ENCODE measurements at regions not wholly inside any gene's neighbourhood (a gene's known extent, or its start where the extent isn't known, plus 50 kb on each side); places are given as distances from the start of the nearest gene placed in this dataset.

- H2BK120ac ChIP-seq (ENCODE audit: low read depth, low read length, poor library complexity, severe bottlenecking), result no peak overlapping the region
- H3K56ac ChIP-seq (ENCODE audit: insufficient read length, low read depth, low read length), result no peak overlapping the region
- no peak overlapping the region for H2BK20ac ChIP-seq (ENCODE audit: low read depth, low read length, poor library complexity, severe bottlenecking)
- no peaks in the 10 kb centered on the region for H3K79me1 ChIP-seq (ENCODE audit: insufficient read depth, low read depth, low read length, poor library complexity, severe bottlenecking)
- no peak overlapping the region for H3K4ac ChIP-seq (ENCODE audit: low read depth, low read length)
- no peak overlapping the region for H4K5ac ChIP-seq (ENCODE audit: insufficient read length, low read depth, low read length)
- no peaks in the 10 kb centered on the region for H3K9me3 ChIP-seq (ENCODE audit: control insufficient read depth, low read depth, low read length)
- H3K4me1 ChIP-seq (ENCODE audit: insufficient read depth, low read length), result no peaks in the 10 kb centered on the region; the same call in 1 of the 2 replicates
- Mint-ChIP-seq H3K27me3 (ENCODE audit: low read depth) (no peaks in the 10 kb centered on the region; the same call in 1 of the 2 replicates), H3K9me3 (no peaks in the 10 kb centered on the region; a peak in 1 of 5 replicates), H3K4me1 (peaks cover 8 to 12% of the 10 kb centered on the region in 2 experiments), H3K27ac (no peak overlapping the region), H3K4me3 (no peak overlapping the region), H3K36me3 (ENCODE audit: insufficient read depth in 1 of 3, low read depth in 3 of 3) (no peaks in the 10 kb centered on the region)
- H4K20me1 ChIP-seq (ENCODE audit: control insufficient read depth, insufficient read depth, insufficient read length), result no peaks in the 10 kb centered on the region
- no peak overlapping the region for H2BK15ac ChIP-seq (ENCODE audit: low read depth, low read length)
- no peak for DNase-seq
- no peaks in the 10 kb centered on the region for H3K23me2 ChIP-seq (ENCODE audit: insufficient read length, low read depth, low read length, poor library complexity, severe bottlenecking)
- WGBS (ENCODE audit: extremely low coverage, insufficient read length, low lambda C conversion rate), result no CpG with 5 or more reads among the region's 2 CpGs
- TF ChIP-seq CTCF (conservative IDR thresholded peaks at IDR 0.05), result no peak
- no peaks in the 10 kb centered on the region for H3K79me2 ChIP-seq (ENCODE audit: insufficient read depth, low read length)
- H3K23ac ChIP-seq (ENCODE audit: insufficient read length, low read depth, low read length), result no peak overlapping the region
- H4K91ac ChIP-seq (ENCODE audit: insufficient read length, low read depth, low read length), result no peak overlapping the region
- no peak overlapping the region for H3K27ac ChIP-seq (ENCODE audit: insufficient read length, low read depth, low read length)
- no peak overlapping the region for H4K8ac ChIP-seq (replicated peaks; ENCODE audit: insufficient read length, low read depth, low read length)
- no peak overlapping the region for H2AFZ ChIP-seq (ENCODE audit: low read length)
- no peak overlapping the region for H2BK12ac ChIP-seq (ENCODE audit: insufficient read length, low read depth, low read length)
- no peak overlapping the region for H3K14ac ChIP-seq (ENCODE audit: insufficient read depth, low read length)
- H2BK5ac ChIP-seq (ENCODE audit: insufficient read length, low read length), result no peak overlapping the region
- no peaks in the 10 kb centered on the region for H3K27me3 ChIP-seq (ENCODE audit: insufficient read depth, low read length)
- H3T11ph ChIP-seq (ENCODE audit: low read length), result no peak overlapping the region
- H3K9ac ChIP-seq (ENCODE audit: extremely low read depth, insufficient read length, low read length), result no peak overlapping the region
- no peak overlapping the region for H3K18ac ChIP-seq (ENCODE audit: insufficient read length, low read depth, low read length)
- no peak overlapping the region for H2AK5ac ChIP-seq (ENCODE audit: insufficient read length, low read length)
- H3K4me2 ChIP-seq (ENCODE audit: insufficient read depth, insufficient read length, low read length), result no peak overlapping the region
These were observed 78.6 kb upstream of the PTPRK start for GRCh38 chr6:128599036-128599435.
